Stimulated activated CD4-positive, alpha-beta T cell treated with anti-CD3 and anti-CD28 coated beads, Interleukin-1b, Interleukin-23, amount 100 ng/mL, for 24 hours (primary cell): ENCODE measurements at regions not wholly inside any gene's neighbourhood (a gene's known extent, or its start where the extent isn't known, plus 50 kb on each side); places are given as distances from the start of the nearest gene placed in this dataset.

Source experiments
- DNase-seq, 4 experiments: peaks; one replicate each; pipeline ENCODE4 v3.0.0-alpha.2; 2020; ENCODE audit warnings: low read depth in 4 of 4, low spot score in 1 of 4

DNA sequence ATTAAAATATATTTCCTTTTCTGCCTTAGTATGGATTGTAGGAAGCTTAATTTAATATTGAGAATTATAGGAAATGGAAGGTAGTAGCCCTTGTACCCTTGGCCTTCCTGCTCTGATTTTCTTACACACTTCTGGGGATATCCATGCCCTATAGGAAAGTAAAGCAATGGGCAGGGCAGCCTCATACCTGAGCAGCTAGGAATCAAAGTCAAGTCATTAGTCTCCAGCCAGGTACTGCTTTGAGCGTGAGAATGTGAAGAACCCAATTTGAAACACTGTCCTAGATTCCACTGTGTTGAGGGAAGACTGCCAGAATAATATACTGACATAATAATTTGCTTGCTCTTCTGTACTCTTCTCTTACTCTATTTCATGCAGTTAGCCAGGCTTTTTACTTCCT is 51.0 kb upstream of the L3MBTL3 start:
- no peak for DNase-seq

DNA sequence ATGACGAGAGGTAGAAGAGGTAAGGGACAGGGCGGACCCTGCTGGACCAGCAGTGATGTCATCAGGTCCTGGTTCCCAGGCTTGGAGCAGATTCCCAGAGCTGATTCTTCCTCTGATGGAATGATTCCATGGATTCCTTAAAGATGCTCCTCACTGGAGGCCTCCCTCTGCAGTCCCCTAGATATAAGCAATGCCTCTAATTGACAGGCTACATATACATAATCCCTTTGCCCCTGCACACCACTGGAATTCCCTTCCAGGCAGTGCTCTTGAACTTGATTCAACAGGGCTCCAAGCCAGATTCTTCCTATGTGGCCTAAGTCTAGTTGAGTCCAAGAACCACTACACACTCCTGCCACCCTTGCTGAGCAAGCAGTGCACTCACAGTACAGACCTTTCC is 52.3 kb upstream of the L3MBTL3 start:
- no peak for DNase-seq

DNA sequence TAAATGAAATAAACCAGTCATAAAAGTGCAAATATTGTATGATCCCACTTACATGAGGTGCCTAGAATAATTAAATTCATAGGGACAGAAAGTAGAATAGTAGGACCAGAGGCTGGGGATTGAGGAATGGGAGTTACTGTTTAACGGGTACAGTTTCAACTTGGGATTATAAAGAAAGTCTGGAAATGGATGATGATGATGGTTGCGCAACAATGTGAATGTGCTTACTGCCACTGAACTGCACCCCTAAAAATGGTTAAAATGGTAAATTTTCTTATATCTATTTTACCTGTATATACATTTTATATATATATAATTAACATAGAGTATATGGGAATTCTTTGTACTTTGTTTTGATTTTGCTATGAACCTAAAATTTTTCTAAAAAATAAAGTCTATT is 53.3 kb upstream of the L3MBTL3 start:
- DNase-seq: no peak

DNA sequence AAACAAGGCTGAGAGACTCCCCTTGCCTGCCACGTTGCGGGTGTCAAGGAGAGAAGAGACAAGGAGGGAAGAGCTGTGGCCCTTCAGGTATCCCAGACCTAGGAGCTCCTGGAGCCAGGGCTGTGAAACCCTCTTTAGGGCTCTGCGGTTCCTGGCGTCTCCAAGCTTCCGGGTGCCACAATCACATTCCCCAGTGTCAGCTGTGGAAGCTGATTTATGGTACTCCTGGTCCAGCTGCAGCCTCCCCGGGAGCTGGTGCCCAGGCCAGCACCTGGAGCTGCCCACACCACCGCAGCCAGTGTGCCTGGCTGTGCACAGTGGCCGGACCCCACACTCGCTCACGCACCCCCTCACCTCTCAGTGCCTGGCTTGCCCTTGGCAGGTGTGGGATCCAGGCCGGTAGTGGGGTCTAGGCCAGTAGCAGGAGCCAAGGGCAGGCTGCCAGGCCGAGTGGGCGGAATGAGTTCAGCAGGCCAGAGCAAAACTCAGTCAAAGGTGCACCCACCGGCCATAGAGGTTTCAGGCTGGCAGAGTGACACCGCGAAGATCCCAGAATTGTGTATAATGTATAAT is 58.9 kb upstream of the L3MBTL3 start:
- no peak for DNase-seq

DNA sequence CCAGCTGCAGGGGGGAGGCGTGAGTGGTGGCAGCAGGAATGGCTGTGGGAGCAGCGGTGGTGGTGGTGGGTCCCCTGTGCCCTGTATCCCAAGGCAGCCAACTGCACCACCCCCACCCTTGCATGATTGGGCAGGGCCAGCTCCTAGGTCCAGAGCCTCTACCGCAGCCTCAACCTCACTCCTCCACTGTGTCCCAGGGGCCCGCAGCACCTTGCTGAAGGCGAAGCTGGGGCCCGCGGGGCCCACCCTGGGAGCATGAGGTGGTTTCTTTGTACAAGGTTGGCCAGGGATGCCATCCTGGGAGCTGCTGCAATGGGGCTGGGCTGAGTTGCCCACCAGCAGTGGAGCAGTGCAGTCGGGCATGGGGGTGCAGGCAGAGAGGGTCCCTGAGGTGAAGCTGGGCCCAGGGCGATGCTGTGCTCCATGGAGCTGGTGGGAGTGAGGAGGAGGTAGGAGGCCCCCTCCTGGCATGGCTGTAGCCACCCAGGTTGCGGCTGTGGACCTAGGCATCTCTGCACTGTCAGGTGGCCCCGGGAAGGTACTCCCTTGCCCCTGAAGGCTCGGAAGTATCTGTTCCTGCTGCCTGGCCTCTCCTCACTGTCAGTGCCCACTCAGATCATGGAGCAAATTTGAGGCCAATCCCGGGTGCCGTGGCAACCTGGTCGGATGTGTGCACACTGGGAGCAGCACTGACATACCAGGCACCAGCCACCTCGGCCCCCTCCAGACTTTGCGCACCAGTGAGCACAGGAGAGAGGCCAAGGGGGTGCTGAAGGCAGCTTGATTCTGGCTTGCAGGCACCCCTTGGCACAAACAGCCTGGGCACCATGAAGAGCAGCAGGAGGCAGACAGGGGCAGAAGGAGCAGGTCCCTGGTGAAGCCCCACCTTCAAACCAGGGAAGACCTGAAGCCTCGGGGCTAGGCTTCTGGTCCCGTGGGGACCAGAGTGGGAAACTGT is 60.2 kb upstream of the L3MBTL3 start:
- DNase-seq: no peak

DNA sequence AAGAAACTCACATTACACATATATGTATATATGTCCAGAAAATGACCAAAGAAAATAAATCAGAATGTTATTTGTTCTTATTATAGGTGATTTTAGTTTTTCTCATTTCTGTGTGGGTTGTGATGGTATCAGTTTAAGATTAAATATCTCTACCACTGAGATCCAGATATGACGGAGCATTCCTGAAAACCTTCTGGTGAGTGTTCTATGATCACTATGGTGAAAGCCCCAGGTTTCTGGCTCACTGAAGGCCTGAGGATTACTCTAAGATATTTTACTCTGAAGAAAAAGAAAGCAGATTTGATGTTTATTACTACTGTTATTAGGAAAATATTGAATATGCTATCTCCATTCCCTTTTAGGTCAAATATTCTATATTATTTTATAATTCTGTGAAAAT is 62.8 kb upstream of the L3MBTL3 start:
- no peak for DNase-seq

DNA sequence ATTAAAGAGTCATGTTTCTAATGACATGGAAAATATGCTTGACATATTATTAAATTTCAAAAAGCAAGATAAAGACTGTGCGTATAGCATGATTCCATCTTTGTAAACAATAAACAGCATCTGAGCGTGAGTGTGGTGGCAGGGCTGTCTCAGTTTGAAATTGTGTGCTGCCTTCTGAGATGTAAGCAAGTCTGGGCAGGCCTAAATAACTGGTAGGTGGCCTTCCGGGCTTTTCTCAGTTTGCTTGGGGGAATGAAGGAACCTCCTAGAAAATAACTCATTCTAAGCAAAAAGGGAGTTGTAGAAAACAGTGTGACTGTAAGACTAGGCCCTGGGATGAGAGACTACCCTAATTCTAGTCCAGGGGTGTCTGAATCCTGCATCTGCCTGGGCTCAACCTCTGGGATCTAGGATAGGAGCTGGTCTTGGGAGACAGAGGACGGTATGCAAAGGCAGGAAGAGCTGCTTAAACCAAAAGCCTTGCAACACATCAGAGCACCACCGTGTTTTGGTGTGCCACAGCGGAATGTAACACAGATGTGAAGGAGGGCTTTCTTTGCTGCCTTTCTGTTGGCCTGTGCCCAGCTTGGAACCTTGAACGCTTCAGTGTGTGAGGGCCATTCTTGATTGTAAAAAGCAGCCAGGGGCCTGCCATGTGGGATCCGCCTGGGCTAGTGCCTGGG is 63.5 kb upstream of the L3MBTL3 start:
- no peak for DNase-seq

DNA sequence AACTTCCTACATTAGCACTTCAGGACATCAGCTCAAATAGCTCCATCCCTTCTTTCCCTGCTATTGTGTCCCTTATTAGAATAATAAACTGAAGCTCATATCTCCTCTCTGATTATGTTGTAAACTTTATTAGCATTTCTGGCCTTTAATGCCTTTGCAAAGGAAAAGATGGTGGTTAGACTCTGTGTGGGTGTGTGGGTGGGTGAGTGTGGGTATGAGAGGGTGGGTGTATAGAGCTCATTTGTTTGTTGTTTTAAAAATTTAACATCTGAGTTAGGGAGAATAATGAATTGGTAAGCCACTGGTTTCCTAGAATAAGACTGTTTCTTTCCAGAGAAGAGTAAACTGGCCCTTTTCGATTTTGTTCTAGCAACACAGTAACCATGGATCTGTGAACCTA is 70.6 kb upstream of the L3MBTL3 start:
- DNase-seq: no peak

DNA sequence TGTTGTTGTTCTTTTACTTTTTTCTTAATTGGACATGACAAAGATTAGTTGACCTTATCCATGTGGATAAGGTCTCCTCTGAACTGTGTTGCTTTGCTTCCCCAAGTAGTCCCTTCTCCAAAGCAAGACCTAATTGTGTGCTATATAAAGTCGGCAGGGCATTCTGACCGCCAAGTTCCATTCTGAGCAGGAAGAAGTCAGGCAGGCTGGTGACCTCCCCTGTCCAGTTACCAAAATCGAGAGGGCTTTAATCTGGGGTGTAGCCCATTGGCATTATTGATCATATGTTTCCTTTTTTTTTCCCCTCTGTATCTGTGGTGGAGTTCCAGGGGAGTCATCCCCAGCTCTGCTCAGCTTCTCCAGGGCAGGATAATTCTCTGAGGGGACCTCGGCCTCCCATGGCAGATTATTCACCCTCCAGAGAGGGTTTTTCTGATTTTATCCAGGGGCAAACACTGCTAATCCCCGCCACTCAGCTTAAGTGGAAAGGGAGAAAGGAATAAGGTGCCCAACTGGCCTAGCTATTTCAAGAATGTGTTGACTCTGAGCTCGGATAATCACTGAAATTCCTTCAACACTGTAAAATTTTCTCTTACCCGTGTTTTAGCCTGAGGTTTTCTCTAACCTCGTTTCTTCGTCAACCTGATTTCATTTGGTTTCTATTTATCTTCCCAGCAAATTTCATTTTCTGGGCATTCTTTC is 71.8 kb upstream of the L3MBTL3 start:
- DNase-seq: no peak

DNA sequence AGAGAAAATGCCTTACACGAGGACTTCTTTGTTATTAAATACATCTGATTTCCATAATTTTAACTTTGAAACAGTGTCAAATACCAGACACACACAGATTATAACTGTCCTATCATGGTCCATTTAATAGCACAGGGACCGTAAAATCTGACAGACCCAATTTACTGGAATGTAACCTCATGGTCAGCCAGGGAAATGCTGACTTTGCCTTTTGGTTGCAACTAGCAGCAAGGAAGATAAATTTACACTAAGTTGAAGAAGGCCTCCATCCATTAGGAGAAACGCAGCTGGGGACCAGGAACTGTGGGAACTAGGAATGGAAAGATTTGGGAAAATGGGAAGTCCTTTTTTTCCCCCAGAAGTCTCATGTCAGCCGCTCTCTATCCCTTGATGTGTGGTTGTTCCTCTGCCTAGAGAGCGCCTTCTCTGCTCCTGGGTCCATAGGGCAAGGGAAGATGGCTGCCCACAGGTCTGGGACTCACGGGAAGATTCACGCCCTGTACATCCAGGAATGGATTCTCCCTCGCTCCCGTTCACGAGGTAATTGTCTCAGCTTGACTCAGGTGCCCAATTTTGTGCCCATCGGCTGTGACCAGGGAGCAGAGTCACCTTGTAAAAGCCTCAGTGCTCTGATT is 74.6 kb upstream of the L3MBTL3 start:
- DNase-seq: no peak

DNA sequence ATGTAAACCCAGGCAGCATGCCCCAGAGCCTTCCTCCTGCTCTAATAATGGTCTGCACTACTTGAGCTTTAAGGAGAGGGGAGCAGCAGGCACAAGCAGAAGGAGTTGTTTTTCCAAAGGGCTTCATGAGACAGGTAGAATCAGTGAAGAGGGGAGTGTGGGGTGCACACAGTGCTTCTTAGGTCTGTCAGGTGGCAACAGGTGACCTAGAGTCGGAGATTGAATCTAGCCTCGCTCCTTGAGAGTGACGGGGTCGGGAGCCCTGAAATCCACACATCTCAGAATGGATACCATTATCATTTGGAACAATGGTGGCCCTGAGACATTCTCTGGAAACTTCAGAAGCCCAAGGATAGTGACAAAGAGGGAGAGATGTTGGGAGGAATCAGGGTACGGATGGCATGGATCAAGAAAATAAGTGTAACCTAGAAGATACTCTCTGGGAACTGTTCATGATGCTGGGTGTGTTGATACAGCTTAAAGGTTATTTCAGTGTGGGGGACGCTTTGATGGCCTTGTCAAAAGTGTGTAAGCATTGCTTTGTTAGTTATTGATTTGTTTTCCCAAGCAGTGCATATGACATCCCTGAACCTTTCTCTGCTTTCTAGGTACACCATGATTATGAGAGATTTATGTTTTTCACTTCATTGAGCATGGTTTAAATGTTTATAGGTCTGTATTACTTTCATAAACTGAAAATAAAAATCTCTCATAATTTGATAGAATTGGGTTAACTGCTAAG is 77.8 kb upstream of the L3MBTL3 start:
- DNase-seq: no peak

DNA sequence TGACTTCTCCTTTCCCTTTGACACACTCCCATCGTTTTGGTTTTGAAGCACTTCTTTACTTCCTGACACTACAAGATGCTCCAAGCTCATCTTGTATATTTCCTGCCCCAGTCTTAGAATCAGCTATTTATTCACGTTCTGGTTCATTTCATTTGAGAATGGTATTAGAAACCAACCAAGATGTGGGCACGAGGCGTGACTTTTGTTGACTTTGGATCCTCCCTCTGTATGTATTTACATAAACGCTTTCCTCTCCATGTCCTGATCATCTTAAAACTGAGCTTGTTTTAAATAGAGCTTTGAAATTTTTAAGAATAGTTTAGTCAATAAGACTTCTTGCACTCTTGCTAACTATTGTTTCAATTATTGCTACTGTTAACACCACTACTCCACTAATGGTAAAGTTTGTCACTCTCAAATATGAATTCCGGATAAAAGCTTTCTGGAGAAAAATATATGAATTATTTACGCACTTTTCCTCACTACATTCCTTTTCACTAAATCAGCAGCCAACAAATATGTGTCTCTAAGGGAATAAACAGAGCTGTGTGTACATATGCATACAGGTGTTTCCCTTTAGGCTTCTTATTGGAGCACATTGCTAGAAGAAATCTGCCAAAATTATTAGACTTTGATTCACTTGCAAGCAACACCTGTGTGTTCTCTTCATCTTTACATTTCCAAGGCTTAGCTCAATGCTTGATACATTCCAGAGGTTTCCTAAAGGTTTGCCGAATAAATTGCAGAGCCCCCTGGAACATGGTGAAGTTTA is 77.3 kb upstream of the TMEM244 start:
- DNase-seq: no peak

DNA sequence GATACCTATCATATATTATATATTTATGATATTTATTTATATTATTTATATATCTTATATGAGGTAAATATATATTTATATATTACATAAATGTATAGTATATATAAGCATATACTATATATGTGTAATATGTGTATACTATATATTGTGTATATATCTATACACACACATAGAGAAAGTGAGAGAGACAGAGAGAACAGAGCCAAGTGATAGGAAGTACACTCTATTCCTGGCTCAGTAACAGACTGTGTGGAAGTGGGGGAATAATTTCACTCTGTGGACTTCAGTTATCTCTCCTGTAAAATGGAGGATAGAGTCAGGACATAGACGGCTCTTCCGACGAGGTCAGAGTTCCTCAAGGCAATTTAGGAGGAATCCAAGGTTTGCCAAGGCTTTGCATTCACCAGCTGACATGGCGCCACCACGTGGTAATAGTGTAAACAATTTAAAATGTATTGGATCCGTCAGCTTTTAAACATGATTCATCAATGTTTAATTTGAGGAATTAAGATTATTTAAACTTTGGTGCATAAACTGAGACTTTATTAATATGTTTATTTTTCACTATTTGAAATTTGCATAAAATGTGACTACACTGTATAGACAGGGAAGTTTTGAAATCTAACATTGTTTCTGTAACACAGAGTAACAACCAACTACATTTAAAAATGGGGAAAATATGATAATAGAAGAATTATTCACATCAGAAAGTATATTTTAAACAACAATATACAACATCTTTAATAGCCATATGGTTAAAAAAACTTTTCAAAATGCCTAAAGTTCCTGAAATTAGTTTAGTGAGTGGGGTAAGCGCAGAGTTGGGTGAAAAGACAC is 75.4 kb upstream of the TMEM244 start:
- DNase-seq: peak; percentile 4 to 17 (median 14)

DNA sequence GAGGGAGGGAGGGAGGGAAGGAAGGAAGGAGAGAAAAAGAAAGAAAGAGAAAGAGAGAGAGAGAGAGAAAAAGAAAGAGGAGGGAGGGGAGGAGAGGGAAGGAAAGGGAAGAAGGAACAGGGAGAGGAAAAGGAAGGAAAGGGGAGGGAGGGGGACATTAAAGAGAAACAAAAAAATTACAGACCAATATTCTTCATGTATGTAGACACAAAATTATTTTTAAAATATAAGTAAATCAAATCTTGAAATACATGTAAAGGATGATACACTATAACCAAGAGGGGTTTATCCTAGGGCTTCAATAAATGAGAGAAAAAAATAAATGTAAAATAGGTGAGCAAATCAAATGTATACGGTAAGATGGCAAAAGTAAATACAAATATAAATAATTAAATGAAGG is 71.2 kb upstream of the TMEM244 start:
- DNase-seq: no peak

DNA sequence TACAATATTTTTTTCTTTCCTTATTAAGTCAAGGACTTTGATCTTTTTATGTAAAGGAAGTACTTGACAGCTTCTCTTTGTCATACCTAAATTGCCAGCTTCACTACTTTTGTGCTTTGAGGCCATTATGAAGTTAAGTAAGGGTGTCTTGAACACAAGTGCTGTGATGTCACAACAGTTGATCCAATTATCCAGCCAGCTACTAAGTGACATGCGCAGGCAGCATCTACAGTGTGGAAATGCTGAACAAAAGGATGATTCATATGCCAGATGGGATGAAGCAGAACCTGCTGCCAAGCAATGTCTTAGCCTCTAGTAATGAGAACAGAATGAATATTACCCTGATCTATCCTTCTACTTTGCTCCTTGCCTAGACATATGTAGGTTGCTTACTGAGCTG is 68.3 kb upstream of the TMEM244 start:
- no peak for DNase-seq

DNA sequence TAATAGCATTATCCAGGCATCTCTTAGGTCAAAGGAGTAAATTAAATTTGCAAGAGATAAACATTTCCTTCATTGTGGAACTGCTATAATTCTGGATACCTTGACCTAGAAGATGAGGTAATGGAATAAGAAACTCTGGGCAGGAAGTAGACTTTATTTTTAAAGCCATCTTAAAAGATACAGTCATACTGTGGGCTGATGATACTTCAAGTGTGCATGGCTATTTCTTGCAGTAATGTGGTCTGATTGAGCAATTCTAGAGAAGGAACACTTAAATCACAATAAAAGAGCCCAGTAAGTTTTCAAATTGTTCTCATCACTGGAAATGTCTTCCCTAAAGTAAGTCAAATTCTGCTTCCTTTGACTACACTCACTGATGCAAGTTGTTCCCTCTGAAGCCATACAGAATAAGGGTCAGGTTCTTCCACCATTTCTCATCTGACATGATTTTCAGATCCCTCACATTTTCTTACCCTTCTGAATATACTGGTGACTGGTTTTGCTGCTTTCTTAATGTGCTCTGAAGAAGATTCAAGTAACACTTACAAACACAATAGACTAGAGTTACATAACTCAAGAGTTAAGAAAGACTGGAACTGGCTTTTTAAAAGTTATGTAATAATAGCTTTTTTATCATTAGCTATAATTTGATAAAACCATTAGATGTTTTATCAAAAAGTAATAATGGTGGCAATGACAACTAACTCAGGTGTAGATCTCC is 62.6 kb upstream of the TMEM244 start:
- DNase-seq: no peak

DNA sequence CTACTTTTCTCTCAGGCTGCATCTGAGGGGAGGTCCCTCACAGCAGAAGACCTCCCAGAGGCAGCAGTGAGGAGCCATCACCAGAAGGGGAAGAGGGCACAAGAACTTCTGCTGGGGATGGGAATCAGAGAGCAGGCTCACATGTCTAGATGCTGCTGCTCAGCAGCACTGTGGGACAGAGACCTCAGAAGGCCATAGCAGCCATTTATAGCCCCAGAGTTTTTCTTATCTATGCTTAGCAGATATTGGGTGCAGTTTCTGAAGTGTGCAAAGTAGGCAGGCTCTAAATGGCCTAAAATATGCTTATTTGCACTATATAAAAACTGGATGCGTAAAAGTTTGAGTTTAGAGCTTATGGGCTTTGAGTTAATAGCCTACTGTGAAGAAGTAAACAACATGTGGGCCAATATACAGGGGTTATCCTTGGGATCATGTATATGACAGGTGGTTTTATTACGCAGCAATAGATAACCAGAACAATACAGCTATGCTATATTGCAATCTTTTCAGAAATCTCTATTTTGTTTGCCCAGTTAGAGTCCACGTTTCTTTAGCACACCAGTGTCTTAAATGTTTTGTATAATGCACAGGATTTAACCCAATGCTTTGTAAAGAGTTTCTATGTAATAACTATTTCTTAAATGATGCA is 60.2 kb upstream of the TMEM244 start:
- no peak for DNase-seq
